ENCODE measurements at regions not wholly inside any gene's neighbourhood (a gene's known extent, or its start where the extent isn't known, plus 50 kb on each side); places are given as distances from the start of the nearest gene placed in this dataset.

GRCh38 chr5:2011481-2012411 lies 129.0 kb upstream of the IRX4 start:
- Mint-ChIP-seq H3K27me3 (ENCODE audit: insufficient read depth, low read depth) (peaks cover 11% of the 10 kb centered on the region), H3K36me3 (no peaks in the 10 kb centered on the region), H3K4me1 (peaks cover 11% of the 10 kb centered on the region), H3K9me3 (no peaks in the 10 kb centered on the region), H3K4me3 (no peak overlapping the region), H3K27ac (no peak overlapping the region)
- H2AFZ ChIP-seq (replicated peaks) = no peak overlapping the region
- H3K4me3 ChIP-seq = no peak overlapping the region
- DNase-seq (ENCODE audit: low spot score) = no peak
- no peak overlapping the region for H3K27ac ChIP-seq
- no peak overlapping the region for H3K9ac ChIP-seq
- no peaks in the 10 kb centered on the region for H3K27me3 ChIP-seq
- H3K4me2 ChIP-seq = no peak overlapping the region
- H3F3A ChIP-seq (ENCODE audit: low read depth) = no peaks in the 10 kb centered on the region
- no peak for TF ChIP-seq EZH2 (IDR thresholded peaks at IDR 0.05)
- TF ChIP-seq, protein P1, sequence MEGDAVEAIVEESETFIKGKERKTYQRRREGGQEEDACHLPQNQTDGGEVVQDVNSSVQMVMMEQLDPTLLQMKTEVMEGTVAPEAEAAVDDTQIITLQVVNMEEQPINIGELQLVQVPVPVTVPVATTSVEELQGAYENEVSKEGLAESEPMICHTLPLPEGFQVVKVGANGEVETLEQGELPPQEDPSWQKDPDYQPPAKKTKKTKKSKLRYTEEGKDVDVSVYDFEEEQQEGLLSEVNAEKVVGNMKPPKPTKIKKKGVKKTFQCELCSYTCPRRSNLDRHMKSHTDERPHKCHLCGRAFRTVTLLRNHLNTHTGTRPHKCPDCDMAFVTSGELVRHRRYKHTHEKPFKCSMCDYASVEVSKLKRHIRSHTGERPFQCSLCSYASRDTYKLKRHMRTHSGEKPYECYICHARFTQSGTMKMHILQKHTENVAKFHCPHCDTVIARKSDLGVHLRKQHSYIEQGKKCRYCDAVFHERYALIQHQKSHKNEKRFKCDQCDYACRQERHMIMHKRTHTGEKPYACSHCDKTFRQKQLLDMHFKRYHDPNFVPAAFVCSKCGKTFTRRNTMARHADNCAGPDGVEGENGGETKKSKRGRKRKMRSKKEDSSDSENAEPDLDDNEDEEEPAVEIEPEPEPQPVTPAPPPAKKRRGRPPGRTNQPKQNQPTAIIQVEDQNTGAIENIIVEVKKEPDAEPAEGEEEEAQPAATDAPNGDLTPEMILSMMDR (IDR thresholded peaks at IDR 0.05) = no peak
- no peak for TF ChIP-seq EZH2phosphoT487 (IDR thresholded peaks at IDR 0.05)
- H3K36me3 ChIP-seq = no peaks in the 10 kb centered on the region
- H3K79me2 ChIP-seq (ENCODE audit: low read depth) = no peaks in the 10 kb centered on the region
- H4K20me1 ChIP-seq (ENCODE audit: low read depth) = no peaks in the 10 kb centered on the region
- H3K9me3 ChIP-seq (ENCODE audit: low read depth) = no peaks in the 10 kb centered on the region
- no peaks in the 10 kb centered on the region for H3K4me1 ChIP-seq

DNA sequence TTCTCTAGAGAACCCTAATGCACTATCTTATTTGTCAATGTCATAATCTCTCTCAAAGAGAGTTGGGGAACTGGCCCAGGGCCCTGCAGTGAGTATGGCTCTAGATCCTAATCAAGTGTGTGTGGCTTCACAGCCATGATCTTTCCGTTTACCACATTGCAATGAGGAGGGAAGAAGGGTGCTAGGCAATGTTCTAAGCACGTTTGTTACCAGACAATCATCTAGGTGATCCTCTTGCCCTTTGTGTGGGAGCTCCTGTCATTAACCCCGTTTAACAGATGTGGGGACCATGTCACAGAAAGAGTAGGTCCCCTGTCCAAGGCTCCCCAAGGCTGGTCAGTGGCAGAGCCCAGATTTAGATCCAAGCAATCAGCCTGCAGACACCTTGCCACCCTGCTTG lies 128.2 kb upstream of the IRX4 start:
- no peaks in the 10 kb centered on the region for H3K27me3 ChIP-seq
- Mint-ChIP-seq H3K27ac (no peak overlapping the region), H3K9me3 (no peaks in the 10 kb centered on the region), H3K4me3 (no peak overlapping the region), H3K4me1 (peaks cover 13% of the 10 kb centered on the region), H3K36me3 (no peaks in the 10 kb centered on the region), H3K27me3 (ENCODE audit: insufficient read depth, low read depth) (peaks cover 11% of the 10 kb centered on the region)
- no peaks in the 10 kb centered on the region for H3K79me2 ChIP-seq (ENCODE audit: low read depth)
- no peak overlapping the region for H3K4me3 ChIP-seq
- no peak for TF ChIP-seq EZH2 (IDR thresholded peaks at IDR 0.05)
- TF ChIP-seq, protein P1 (IDR thresholded peaks at IDR 0.05) = no peak
- no peak for TF ChIP-seq EZH2phosphoT487 (IDR thresholded peaks at IDR 0.05)
- no peak overlapping the region for H3K4me2 ChIP-seq
- no peaks in the 10 kb centered on the region for H3K9me3 ChIP-seq (ENCODE audit: low read depth)
- H4K20me1 ChIP-seq (ENCODE audit: low read depth) = no peaks in the 10 kb centered on the region
- no peak overlapping the region for H2AFZ ChIP-seq (replicated peaks)
- H3K4me1 ChIP-seq = no peaks in the 10 kb centered on the region
- H3K27ac ChIP-seq = no peak overlapping the region
- no peak overlapping the region for H3K9ac ChIP-seq
- no peaks in the 10 kb centered on the region for H3F3A ChIP-seq (ENCODE audit: low read depth)
- no peak for DNase-seq (ENCODE audit: low spot score)
- H3K36me3 ChIP-seq = no peaks in the 10 kb centered on the region

- H3K27me3 ChIP-seq = peaks cover 2% of the 10 kb centered on the region
- no peak overlapping the region for H2AFZ ChIP-seq (replicated peaks)
- Mint-ChIP-seq H3K36me3 (no peaks in the 10 kb centered on the region), H3K4me3 (no peak overlapping the region), H3K4me1 (peaks cover 13% of the 10 kb centered on the region), H3K27ac (no peak overlapping the region), H3K27me3 (ENCODE audit: insufficient read depth, low read depth) (peaks cover 11% of the 10 kb centered on the region), H3K9me3 (no peaks in the 10 kb centered on the region)
- no peak overlapping the region for H3K4me3 ChIP-seq
- no peaks in the 10 kb centered on the region for H3K9me3 ChIP-seq (ENCODE audit: low read depth)
- no peaks in the 10 kb centered on the region for H4K20me1 ChIP-seq (ENCODE audit: low read depth)
- no peak for DNase-seq (ENCODE audit: low spot score)
- H3K9ac ChIP-seq = no peak overlapping the region
- no peaks in the 10 kb centered on the region for H3K4me1 ChIP-seq
- no peaks in the 10 kb centered on the region for H3K79me2 ChIP-seq (ENCODE audit: low read depth)
- H3K4me2 ChIP-seq = no peak overlapping the region
- no peaks in the 10 kb centered on the region for H3F3A ChIP-seq (ENCODE audit: low read depth)
- no peak overlapping the region for H3K27ac ChIP-seq
- H3K36me3 ChIP-seq = no peaks in the 10 kb centered on the region
- no peak for TF ChIP-seq EZH2phosphoT487 (IDR thresholded peaks at IDR 0.05)
- no peak for TF ChIP-seq EZH2 (IDR thresholded peaks at IDR 0.05)
- TF ChIP-seq, protein P1 (IDR thresholded peaks at IDR 0.05) = no peak
These were observed 127.5 kb upstream of the IRX4 start for GRCh38 chr5:2009986-2010914.

Measured in neural progenitor cell (in vitro differentiated cells).